Gastrocnemius medialis (tissue), 4 donors: ENCODE measurements at regions not wholly inside any gene's neighbourhood (a gene's known extent, or its start where the extent isn't known, plus 50 kb on each side); places are given as distances from the start of the nearest gene placed in this dataset.

ENCODE experiments used
- POLR2A ChIP-seq, 2 donors: fragments of 450-650 bp; IDR thresholded peaks; one replicate each; pipeline ENCODE4 v1.6.1; 2017; ENCODE audit warnings: antibody characterized with exemption in 2 of 2, mild to moderate bottlenecking in 2 of 2, moderate library complexity in 2 of 2
- TF ChIP-seq, protein P1 (sequence below), 5 experiments: fragments of 450-650 bp in 3 of 5; fragments of 200-600 bp in 2 of 5; sonication (generic) in 2 of 5; IDR thresholded peaks in 4 of 5; conservative IDR thresholded peaks in 1 of 5; 1 replicate in 4 of 5; 2 replicates in 1 of 5; pipeline ENCODE4 v1.5.1; 2016 to 2019; ENCODE audit warnings: antibody characterized with exemption in 5 of 5, mild to moderate bottlenecking in 3 of 5, moderate library complexity in 3 of 5

DNA sequence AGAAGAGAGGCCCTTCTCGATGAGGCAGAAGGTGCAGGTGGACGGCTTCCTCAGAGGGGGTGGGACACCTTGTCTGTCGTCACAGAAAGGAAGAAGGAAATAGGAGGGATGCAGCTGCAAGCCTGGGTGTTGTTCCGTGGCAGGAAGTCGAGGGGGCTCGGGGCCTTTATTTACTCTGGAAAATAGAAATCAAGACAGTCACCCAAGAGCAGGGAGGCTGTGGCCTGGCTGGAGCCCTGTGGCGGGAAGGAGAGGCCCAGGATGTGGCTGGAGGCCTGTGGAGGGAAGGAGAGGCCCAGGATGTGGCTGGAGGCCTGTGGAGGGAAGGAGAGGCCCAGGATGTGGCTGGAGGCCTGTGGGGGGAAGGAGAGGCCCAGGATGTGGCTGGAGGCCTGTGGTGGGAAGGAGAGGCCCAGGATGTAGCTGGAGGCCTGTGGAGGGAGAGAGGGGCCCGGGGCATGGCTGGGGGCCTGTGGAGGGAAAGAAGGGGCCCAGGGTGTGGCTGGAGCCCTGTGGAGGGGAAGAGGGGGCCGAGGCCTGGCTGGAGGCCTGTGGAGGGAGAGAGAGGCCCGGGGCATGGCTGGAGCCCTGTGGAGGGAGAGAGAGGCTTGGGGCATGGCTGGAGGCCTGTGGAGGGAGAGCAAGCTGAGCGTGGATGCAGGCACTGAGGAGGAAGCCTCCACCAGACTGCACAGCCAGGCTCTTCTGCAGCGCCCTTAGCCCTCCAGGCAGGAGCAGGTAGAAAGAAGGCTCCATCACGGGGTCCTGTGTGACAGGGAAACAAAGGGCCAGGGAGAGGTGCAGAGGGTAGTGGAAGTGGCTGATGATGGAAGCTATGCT is 97.3 kb upstream of the SFMBT2 start:
- TF ChIP-seq, protein P1, sequence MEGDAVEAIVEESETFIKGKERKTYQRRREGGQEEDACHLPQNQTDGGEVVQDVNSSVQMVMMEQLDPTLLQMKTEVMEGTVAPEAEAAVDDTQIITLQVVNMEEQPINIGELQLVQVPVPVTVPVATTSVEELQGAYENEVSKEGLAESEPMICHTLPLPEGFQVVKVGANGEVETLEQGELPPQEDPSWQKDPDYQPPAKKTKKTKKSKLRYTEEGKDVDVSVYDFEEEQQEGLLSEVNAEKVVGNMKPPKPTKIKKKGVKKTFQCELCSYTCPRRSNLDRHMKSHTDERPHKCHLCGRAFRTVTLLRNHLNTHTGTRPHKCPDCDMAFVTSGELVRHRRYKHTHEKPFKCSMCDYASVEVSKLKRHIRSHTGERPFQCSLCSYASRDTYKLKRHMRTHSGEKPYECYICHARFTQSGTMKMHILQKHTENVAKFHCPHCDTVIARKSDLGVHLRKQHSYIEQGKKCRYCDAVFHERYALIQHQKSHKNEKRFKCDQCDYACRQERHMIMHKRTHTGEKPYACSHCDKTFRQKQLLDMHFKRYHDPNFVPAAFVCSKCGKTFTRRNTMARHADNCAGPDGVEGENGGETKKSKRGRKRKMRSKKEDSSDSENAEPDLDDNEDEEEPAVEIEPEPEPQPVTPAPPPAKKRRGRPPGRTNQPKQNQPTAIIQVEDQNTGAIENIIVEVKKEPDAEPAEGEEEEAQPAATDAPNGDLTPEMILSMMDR (IDR thresholded peaks at IDR 0.05 in 4 of 5, conservative IDR thresholded peaks at IDR 0.05 in 1 of 5) = no peak
- no peak for TF ChIP-seq POLR2A (IDR thresholded peaks at IDR 0.05)
